ENCODE measurements at regions not wholly inside any gene's neighbourhood (a gene's known extent, or its start where the extent isn't known, plus 50 kb on each side); places are given as distances from the start of the nearest gene placed in this dataset.

- Mint-ChIP-seq H3K9me3 (ENCODE audit: insufficient read depth) (peaks cover 2% of the 10 kb centered on the region), H3K27ac (no peak overlapping the region), H3K4me1 (no peaks in the 10 kb centered on the region), H3K27me3 (no peaks in the 10 kb centered on the region), H3K4me3 (no peak overlapping the region)
- Histone ChIP-seq H3K9me3 (ENCODE audit: control extremely low read depth in 1 of 3, control insufficient read depth in 2 of 3, insufficient read depth in 1 of 3, low read length in 2 of 3) (no peaks in the 10 kb centered on the region), H2AFZ (ENCODE audit: insufficient read depth, low read depth, low read length, poor library complexity, severe bottlenecking) (no peak overlapping the region), H3K27ac (ENCODE audit: low read length in 2 of 2) (no peak overlapping the region), H3K79me2 (ENCODE audit: control insufficient read depth, insufficient read depth, low read length) (no peaks in the 10 kb centered on the region), H3K36me3 (replicated peaks in 1 of 2; ENCODE audit: control extremely low read depth in 1 of 2, control insufficient read depth in 1 of 2, extremely low read depth in 1 of 2, insufficient read depth in 2 of 2, low read length in 1 of 2) (no peaks in the 10 kb centered on the region), H3K4me1 (ENCODE audit: control insufficient read depth in 2 of 2, insufficient read depth in 2 of 2, low read length in 2 of 2) (no peaks in the 10 kb centered on the region), H4K20me1 (ENCODE audit: control insufficient read depth, insufficient read depth, low read length, poor library complexity, severe bottlenecking) (no peaks in the 10 kb centered on the region), H3K4me2 (replicated peaks; ENCODE audit: low read depth, low read length, poor library complexity, severe bottlenecking) (no peak overlapping the region), H3K4me3 (ENCODE audit: control extremely low read depth in 1 of 5, extremely low read depth in 1 of 5, insufficient read depth in 1 of 5, low read depth in 2 of 5, low read length in 4 of 5) (no peak overlapping the region), H3K27me3 (replicated peaks in 1 of 4; ENCODE audit: control extremely low read depth in 1 of 4, control insufficient read depth in 3 of 4, insufficient read depth in 4 of 4, low read length in 3 of 4) (no peaks in the 10 kb centered on the region), H3K9ac (ENCODE audit: low read length) (no peak overlapping the region)
- TF ChIP-seq EZH2 (IDR thresholded peaks at IDR 0.05; ENCODE audit: borderline replicate concordance, insufficient read depth, low read depth, low read length, poor library complexity, severe bottlenecking) (no peak), CTCF (IDR thresholded peaks at IDR 0.05) (no peak)
- ATAC-seq (ENCODE audit: low read depth) (no peak), DNase-seq (no peak)
- WGBS (ENCODE audit: insufficient coverage), result 96% methylated on average over 3 of the region's 6 CpGs
- ChIA-PET CTCF (no interaction called here), POLR2A (no interaction called here)
- intact Hi-C loops (cut with micrococcal nuclease), result no loop called here
Measured at GRCh38 chr4:103372002-103372558, 173.9 kb upstream of the CENPE start.

GRCh38 chr4:103370336-103370735, 172.2 kb upstream of the CENPE start:
- Histone ChIP-seq H2AFZ (ENCODE audit: insufficient read depth, low read depth, low read length, poor library complexity, severe bottlenecking) (no peak overlapping the region), H3K9me3 (ENCODE audit: control extremely low read depth in 1 of 3, control insufficient read depth in 2 of 3, insufficient read depth in 1 of 3, low read length in 2 of 3) (no peaks in the 10 kb centered on the region), H3K79me2 (ENCODE audit: control insufficient read depth, insufficient read depth, low read length) (no peaks in the 10 kb centered on the region), H4K20me1 (ENCODE audit: control insufficient read depth, insufficient read depth, low read length, poor library complexity, severe bottlenecking) (no peaks in the 10 kb centered on the region), H3K27me3 (replicated peaks in 1 of 4; ENCODE audit: control extremely low read depth in 1 of 4, control insufficient read depth in 3 of 4, insufficient read depth in 4 of 4, low read length in 3 of 4) (no peaks in the 10 kb centered on the region), H3K27ac (ENCODE audit: low read length in 2 of 2) (no peak overlapping the region), H3K4me3 (ENCODE audit: control extremely low read depth in 1 of 5, extremely low read depth in 1 of 5, insufficient read depth in 1 of 5, low read depth in 2 of 5, low read length in 4 of 5) (no peak overlapping the region), H3K4me2 (replicated peaks; ENCODE audit: low read depth, low read length, poor library complexity, severe bottlenecking) (no peak overlapping the region), H3K36me3 (replicated peaks in 1 of 2; ENCODE audit: control extremely low read depth in 1 of 2, control insufficient read depth in 1 of 2, extremely low read depth in 1 of 2, insufficient read depth in 2 of 2, low read length in 1 of 2) (no peaks in the 10 kb centered on the region), H3K4me1 (ENCODE audit: control insufficient read depth in 2 of 2, insufficient read depth in 2 of 2, low read length in 2 of 2) (no peaks in the 10 kb centered on the region), H3K9ac (ENCODE audit: low read length) (no peak overlapping the region)
- Mint-ChIP-seq H3K27ac (no peak overlapping the region), H3K9me3 (ENCODE audit: insufficient read depth) (peaks cover 2% of the 10 kb centered on the region), H3K4me3 (no peak overlapping the region), H3K27me3 (no peaks in the 10 kb centered on the region), H3K4me1 (no peaks in the 10 kb centered on the region)
- WGBS (ENCODE audit: insufficient coverage), result no CpG with 5 or more reads among the region's 5 CpGs
- intact Hi-C loops (cut with micrococcal nuclease), result no loop called here
- TF ChIP-seq CTCF (IDR thresholded peaks at IDR 0.05) (no peak), EZH2 (IDR thresholded peaks at IDR 0.05; ENCODE audit: borderline replicate concordance, insufficient read depth, low read depth, low read length, poor library complexity, severe bottlenecking) (no peak)
- DNase-seq, result no peak
- CTCF ChIA-PET, result interaction anchor here (0.6 kb wide), 1 partner anchor 1111 kb away, joined by 3 read pairs; no protein-coding TSS in a partner anchor
- POLR2A ChIA-PET, result no interaction called here
- no peak for ATAC-seq (ENCODE audit: low read depth)

All from B cell (primary cell).